Renal cortex interstitium (tissue), 11 donors: ENCODE measurements at regions not wholly inside any gene's neighbourhood (a gene's known extent, or its start where the extent isn't known, plus 50 kb on each side); places are given as distances from the start of the nearest gene placed in this dataset.

ENCODE experiments used
- DNase-seq, 11 donors: peaks; one replicate each; pipeline ENCODE4 v3.0.0-alpha.2; 2013; ENCODE audit warnings: low read depth in 9 of 11, low spot score in 4 of 11; ENCODE audit errors: extremely low read depth in 1 of 11

DNA sequence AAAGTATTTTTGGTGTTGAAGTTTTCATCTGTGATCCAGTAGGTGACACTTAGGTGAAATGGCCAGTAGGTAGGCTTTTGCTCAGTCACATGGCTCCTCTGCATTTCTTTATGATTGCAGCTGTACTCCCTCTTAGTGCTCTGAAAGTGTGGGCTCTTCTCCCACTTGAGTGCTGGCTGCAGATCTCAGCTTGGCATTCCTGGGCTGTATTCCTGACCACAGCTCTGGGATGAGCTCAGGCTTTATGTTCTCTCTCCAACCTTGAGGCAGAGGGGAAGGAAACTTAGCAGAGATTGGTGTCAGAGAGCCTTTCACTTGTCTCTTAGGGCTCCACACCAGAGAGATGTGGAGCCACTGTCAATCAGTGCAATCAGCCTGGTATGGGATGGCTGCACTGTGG, 254.3 kb downstream of the NDFIP2 start:
- DNase-seq = no peak

GRCh38 chr13:79727086-79727485, 246.1 kb downstream of the NDFIP2 start:
- DNase-seq = no peak

DNA sequence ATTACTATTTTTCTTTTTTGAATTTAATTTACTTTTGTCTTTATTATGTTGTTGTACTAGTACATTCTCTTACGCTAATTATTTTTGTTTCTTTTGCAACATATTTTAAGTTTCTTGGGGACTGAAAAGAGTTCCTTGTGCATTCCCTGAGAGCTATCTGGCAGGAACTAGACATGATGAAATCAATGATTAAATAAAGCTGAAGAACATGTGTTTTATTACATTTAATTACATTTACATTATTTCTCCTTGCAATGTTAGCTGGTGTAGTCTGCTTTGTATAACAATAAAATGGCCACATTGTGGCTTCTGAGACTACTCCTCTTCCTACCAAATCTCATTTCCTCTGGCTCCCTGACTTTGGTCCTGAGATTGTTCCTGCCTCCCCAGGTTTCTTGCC, 244.9 kb downstream of the NDFIP2 start:
- DNase-seq = no peak

DNA sequence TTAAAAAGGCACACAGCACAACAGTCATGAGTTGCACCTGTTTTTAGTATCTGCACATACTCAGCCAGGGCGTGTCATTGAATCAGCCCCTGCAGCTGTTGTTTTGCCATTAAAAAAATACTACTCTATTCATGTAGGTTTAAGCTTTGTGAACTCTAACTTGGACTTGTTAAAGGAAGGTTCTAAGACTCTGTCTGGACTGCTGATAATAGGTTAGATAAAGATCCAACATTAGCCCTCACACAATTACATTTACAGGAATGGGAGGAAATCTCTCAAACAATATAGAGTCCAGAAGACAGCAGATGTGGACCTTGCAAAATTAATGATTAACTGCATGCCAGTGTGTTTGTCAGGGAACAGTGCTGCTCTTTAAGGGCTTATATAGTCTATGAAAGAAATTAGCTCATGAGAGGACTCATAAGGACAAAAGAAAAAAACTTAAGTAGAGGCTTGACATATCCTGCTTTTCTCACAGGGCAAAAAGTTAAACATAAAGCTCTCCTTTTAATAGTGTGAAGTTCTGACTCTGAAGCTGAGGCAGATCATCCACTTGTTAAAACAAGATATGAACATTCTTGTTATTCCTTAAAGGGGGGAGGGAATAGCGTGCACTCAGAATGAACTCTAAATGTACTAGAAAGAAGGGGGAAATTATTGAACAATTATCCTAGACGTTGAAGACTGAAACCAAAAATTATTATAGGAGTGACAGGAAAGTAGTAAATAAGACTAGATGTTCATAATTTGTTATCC, 243.6 kb downstream of the NDFIP2 start:
- DNase-seq = peak in 5 of 11 donors; percentile 18 to 49 (median 37)

- no peak for DNase-seq
Observed at GRCh38 chr13:79723519-79724024, 242.6 kb downstream of the NDFIP2 start.

GRCh38 chr13:79722885-79723445, 242.0 kb downstream of the NDFIP2 start:
- DNase-seq = no peak

DNA sequence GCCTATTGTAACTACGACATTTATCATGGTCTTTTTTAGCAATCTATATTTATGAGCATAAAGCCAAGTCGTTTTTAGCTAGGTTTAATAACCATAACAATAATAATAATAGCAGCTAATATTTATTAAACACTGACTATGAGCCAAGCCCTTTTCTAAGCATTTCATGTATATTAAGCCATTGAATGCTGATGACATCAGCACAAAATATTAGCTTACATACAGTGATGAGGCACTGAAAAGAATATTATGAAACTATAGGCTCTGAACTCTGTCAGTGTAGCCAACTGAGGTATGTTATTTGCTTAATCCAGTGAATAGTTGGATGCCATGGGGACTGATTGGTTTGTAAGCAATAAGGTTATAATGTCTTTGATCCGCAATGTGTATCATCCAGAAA, 235.2 kb downstream of the NDFIP2 start:
- no peak for DNase-seq

GRCh38 chr13:79711631-79712030, 230.7 kb downstream of the NDFIP2 start:
- DNase-seq = no peak

- no peak for DNase-seq
Observed at GRCh38 chr13:79710376-79710775, 229.4 kb downstream of the NDFIP2 start.

DNA sequence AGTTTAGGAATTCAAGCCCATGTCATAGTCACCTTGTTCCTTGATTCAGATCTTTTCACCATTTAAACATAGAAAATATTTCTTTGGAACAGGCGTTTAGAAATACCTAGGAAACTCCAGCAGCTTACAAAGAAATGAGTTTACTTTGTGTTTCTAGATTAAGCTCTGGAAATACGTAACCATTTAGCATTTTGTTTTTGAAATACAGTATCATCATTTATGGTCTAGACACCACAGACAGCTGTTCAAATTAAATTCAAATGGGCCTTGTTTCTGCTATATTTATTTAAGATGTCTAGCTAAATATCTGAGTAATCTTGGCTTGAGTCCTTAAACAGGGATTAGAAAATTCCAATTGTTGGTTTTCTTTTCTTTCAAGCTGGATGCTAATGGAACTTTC, 228.5 kb downstream of the NDFIP2 start:
- DNase-seq = no peak

GRCh38 chr13:79703772-79704171, 222.8 kb downstream of the NDFIP2 start:
- DNase-seq = no peak

- DNase-seq = no peak
Observed at GRCh38 chr13:79695754-79696153, 214.8 kb downstream of the NDFIP2 start.

- DNase-seq = no peak
Observed at GRCh38 chr13:79692846-79693245, 211.9 kb downstream of the NDFIP2 start.

- no peak for DNase-seq
Observed at GRCh38 chr13:79691826-79692225, 210.9 kb downstream of the NDFIP2 start.

- DNase-seq = no peak
Observed at GRCh38 chr13:79688741-79689140, 207.8 kb downstream of the NDFIP2 start.

- no peak for DNase-seq
Observed at GRCh38 chr13:79686441-79686840, 205.5 kb downstream of the NDFIP2 start.

DNA sequence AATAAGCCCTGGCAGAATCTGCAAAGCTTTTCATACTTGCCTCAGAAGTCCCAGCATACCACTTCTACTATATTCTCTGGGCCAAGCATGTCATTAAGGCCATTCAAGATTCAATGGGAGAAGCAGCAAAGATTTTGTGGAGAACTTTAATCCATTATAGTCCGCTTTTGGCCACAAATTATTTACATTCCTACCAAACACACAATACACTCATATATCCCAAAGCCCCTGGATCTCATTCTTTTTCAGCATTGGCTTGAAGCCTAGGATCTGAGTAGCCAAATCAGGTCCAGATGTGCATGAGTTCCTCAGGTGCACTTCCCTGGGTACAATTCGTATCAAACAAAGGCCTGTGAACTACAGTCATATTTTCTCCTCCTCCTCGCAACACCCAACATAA, 203.4 kb downstream of the NDFIP2 start:
- DNase-seq = no peak

DNA sequence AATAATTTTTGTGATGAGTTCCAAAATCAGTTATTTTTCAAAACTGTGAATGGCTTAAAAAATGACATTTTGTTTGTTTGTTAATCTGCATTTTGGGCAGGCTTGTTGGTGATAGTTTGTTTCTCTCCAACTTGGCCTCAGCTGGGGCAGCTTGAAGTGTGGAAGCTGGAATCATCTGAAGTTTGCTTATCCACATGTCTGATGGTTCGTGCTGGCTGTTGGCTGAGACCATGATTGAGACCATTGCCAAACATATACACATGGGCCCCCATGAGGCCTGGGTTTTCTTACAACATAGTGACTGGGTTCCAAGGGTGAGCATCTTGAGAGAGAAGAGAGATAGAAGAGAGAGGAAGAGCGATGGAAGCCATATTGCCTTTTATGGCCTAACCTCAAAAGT, 201.2 kb downstream of the NDFIP2 start:
- DNase-seq = no peak

DNA sequence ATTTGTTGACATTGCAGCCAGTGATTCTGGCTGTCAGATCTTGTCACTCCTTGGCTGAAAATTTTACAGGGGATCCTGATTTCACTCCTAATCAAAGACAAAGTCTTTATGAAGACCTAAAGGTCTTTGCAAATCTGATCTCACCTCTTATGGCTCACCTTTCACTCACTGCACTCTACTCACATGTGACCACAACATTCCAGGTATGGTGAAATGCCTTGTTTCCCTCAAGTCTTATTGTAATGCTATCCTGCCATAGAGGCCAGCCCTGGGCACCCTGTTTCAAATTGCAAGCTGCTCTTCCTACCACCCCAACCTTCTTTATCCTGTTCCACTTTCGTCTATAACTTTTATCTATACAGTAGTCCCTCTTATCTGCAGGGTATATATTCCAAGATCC, 200.1 kb downstream of the NDFIP2 start:
- DNase-seq = no peak

GRCh38 chr13:79680485-79680884, 199.5 kb downstream of the NDFIP2 start:
- no peak for DNase-seq

DNA sequence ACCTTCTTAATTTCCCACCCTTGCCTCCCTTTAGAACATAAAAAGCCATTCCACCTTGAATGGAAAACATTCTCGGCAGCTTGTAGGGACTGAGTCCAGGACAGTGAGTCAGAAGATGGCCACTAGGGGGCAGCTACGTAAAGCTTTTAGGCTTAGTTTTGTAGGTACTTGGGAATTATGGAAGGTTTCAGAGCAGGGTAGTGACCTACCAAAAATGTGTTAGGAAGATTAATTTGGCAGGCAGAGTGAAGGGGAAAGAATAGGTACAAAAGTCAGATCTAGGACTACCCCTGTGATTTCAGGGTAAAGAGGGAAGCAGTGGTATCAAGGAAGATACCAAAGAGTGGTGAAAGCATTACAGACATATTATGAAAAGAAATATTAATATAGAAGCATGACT, 198.4 kb downstream of the NDFIP2 start:
- peak in 10 of 11 donors; percentile 38 to 68 (median 50) for DNase-seq
